ENCODE measurements at regions not wholly inside any gene's neighbourhood (a gene's known extent, or its start where the extent isn't known, plus 50 kb on each side); places are given as distances from the start of the nearest gene placed in this dataset.

DNA sequence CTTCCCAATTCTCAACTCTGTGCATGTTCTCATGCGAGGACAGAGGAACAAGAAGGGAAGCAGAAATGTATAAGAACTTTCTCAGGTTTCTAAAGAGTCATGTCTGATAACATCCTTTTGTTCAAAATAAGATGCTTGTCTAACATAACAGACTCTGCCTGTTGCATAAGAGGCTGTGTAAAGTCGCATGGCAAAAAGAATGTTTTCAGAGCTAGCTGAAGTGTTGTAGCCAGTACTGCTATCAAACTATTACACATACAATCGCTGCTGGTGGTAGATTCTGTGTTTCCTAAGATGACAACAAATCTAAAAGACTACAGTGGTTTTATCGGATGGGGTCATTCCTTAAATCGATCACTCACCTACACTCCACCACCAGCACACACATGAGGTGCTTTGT, 487.5 kb downstream of the IRS1 start:
- intact Hi-C loops (cut with micrococcal nuclease; ENCODE audit: unreplicated experiment) (no loop called here), in situ Hi-C loops (cut with HindIII; ENCODE audit: low pct_unique_long_range_greater_than_20kb, low sequenced_read_pairs) (no loop called here)
- no peak for ATAC-seq
- no peak for DNase-seq (ENCODE audit: low read depth, low spot score)
- no TSS peak for BruUV-seq (replicated peaks)
- no peaks in the 10 kb centered on the region for H3K27me3 ChIP-seq (ENCODE audit: control insufficient read depth, insufficient read depth, low read length)
- H3K36me3 ChIP-seq (ENCODE audit: control insufficient read depth, insufficient read depth, low read length) = no peaks in the 10 kb centered on the region
- H3K4me3 ChIP-seq (ENCODE audit: low read depth in 2 of 2, low read length in 2 of 2) = no peak overlapping the region
- no peak for TF ChIP-seq TCF7L2 (IDR thresholded peaks at IDR 0.05; ENCODE audit: low read depth, low read length)
- TF ChIP-seq REST (IDR thresholded peaks at IDR 0.05; ENCODE audit: insufficient read depth in 1 of 2, low read depth in 2 of 2, low read length in 1 of 2) = no peak
- no peak for TF ChIP-seq SIN3A (IDR thresholded peaks at IDR 0.05; ENCODE audit: borderline replicate concordance, insufficient read depth, low read depth, low read length)
- TF ChIP-seq POLR2AphosphoS5 (IDR thresholded peaks at IDR 0.05; ENCODE audit: low read depth, low read length) = no peak
- TF ChIP-seq CTCF (IDR thresholded peaks at IDR 0.05) = no peak
- POLR2A ChIA-PET = no interaction called here
- H3K4me1 ChIP-seq (ENCODE audit: control insufficient read depth, insufficient read depth, low read length) = no peaks in the 10 kb centered on the region
- H3K9me3 ChIP-seq (ENCODE audit: control insufficient read depth, insufficient read depth, low read depth, low read length) = no peaks in the 10 kb centered on the region
- no peak overlapping the region for H3K27ac ChIP-seq (ENCODE audit: low read length)
- CTCF ChIA-PET = no interaction called here

- in situ Hi-C loops (cut with HindIII; ENCODE audit: low pct_unique_long_range_greater_than_20kb, low sequenced_read_pairs) = no loop called here
- TF ChIP-seq REST (IDR thresholded peaks at IDR 0.05; ENCODE audit: insufficient read depth in 1 of 2, low read depth in 2 of 2, low read length in 1 of 2) (no peak), POLR2AphosphoS5 (IDR thresholded peaks at IDR 0.05; ENCODE audit: low read depth, low read length) (no peak), SIN3A (IDR thresholded peaks at IDR 0.05; ENCODE audit: borderline replicate concordance, insufficient read depth, low read depth, low read length) (no peak)
- Histone ChIP-seq H3K4me1 (ENCODE audit: control insufficient read depth, insufficient read depth, low read length) (no peaks in the 10 kb centered on the region), H3K36me3 (ENCODE audit: control insufficient read depth, insufficient read depth, low read length) (no peaks in the 10 kb centered on the region), H3K4me3 (ENCODE audit: low read depth in 2 of 2, low read length in 2 of 2) (no peak overlapping the region), H3K9me3 (ENCODE audit: control insufficient read depth, insufficient read depth, low read depth, low read length) (no peaks in the 10 kb centered on the region), H3K27ac (ENCODE audit: low read length) (no peak overlapping the region), H3K27me3 (ENCODE audit: control insufficient read depth, insufficient read depth, low read length) (no peaks in the 10 kb centered on the region)
- ChIA-PET POLR2A (no interaction called here), CTCF (no interaction called here)
- DNase-seq (ENCODE audit: low read depth, low spot score) = no peak
- BruUV-seq (replicated peaks) = no TSS peak
- intact Hi-C loops (cut with micrococcal nuclease; ENCODE audit: unreplicated experiment) = no loop called here
- no peak for ATAC-seq
These were observed 489.5 kb downstream of the IRS1 start for GRCh38 chr2:226310146-226310545.

Data from Panc1 (cell line).